Lower lobe of right lung (tissue), 2 donors: ENCODE measurements at regions not wholly inside any gene's neighbourhood (a gene's known extent, or its start where the extent isn't known, plus 50 kb on each side); places are given as distances from the start of the nearest gene placed in this dataset.

ENCODE experiments used
- ATAC-seq, 2 donors: fragments of 200-7000 bp; cut with Tn5 transposase; one replicate each; pipeline ENCODE4 v1.9.1; 2020 to 2022; ENCODE audit warnings: mild to moderate bottlenecking in 2 of 2, moderate library complexity in 2 of 2
- DNase-seq: peaks from one replicate; pipeline ENCODE4 v3.0.0-alpha.2; 2020
- H3K27ac ChIP-seq: fragments of 200-600 bp; one replicate; pipeline ENCODE4 v1.8.0; 2022
- H3K27me3 ChIP-seq: fragments of 200-600 bp; one replicate; pipeline ENCODE4 v1.8.0; 2022; ENCODE audit warnings: low read depth
- H3K36me3 ChIP-seq: fragments of 200-600 bp; one replicate; pipeline ENCODE4 v1.8.0; 2022; ENCODE audit warnings: mild to moderate bottlenecking
- H3K4me1 ChIP-seq: fragments of 200-600 bp; one replicate; pipeline ENCODE4 v1.8.0; 2022
- H3K4me3 ChIP-seq: fragments of 200-600 bp; one replicate; pipeline ENCODE4 v1.8.0; 2022; ENCODE audit warnings: mild to moderate bottlenecking
- H3K9me3 ChIP-seq: fragments of 200-600 bp; one replicate; pipeline ENCODE4 v1.8.0; 2022
- CTCF ChIP-seq: fragments of 200-600 bp; IDR thresholded peaks from one replicate; pipeline ENCODE4 v1.8.0; 2022; ENCODE audit warnings: antibody characterized with exemption, mild to moderate bottlenecking
- intact Hi-C: fragments of 100-400 bp; cut with DNase I; formaldehyde crosslinking; loops from one replicate; pipeline ENCODE4 v1.11.0; 2022
- donor health status: DM: no; HTN: yes; CAD: no; lungs with severe emphysema.

- no peak for TF ChIP-seq CTCF
- ATAC-seq = no peak
- Histone ChIP-seq H3K4me1 (no peaks in the 10 kb centered on the region), H3K27me3 (no peaks in the 10 kb centered on the region), H3K9me3 (no peaks in the 10 kb centered on the region), H3K36me3 (no peaks in the 10 kb centered on the region), H3K4me3 (no peak overlapping the region), H3K27ac (no peak overlapping the region)
- DNase-seq = no peak
- intact Hi-C loops = no loop called here
These were observed 516.0 kb upstream of the ROBO1 start for GRCh38 chr3:80283783-80284182.

- ATAC-seq (no peak), DNase-seq (no peak)
- H3K4me1 ChIP-seq = no peaks in the 10 kb centered on the region
- no peaks in the 10 kb centered on the region for H3K36me3 ChIP-seq
- no peaks in the 10 kb centered on the region for H3K9me3 ChIP-seq
- no peak overlapping the region for H3K27ac ChIP-seq
- intact Hi-C loops = no loop called here
- no peaks in the 10 kb centered on the region for H3K27me3 ChIP-seq
- no peak for TF ChIP-seq CTCF
- no peak overlapping the region for H3K4me3 ChIP-seq
These were observed 510.3 kb upstream of the ROBO1 start for GRCh38 chr3:80278056-80278455.

- DNase-seq (no peak), ATAC-seq (no peak)
- Histone ChIP-seq H3K36me3 (no peaks in the 10 kb centered on the region), H3K9me3 (no peaks in the 10 kb centered on the region), H3K27me3 (no peaks in the 10 kb centered on the region), H3K4me3 (no peak overlapping the region), H3K27ac (no peak overlapping the region), H3K4me1 (no peaks in the 10 kb centered on the region)
- no peak for TF ChIP-seq CTCF
- intact Hi-C loops = no loop called here
These were observed 507.3 kb upstream of the ROBO1 start for GRCh38 chr3:80275120-80275519.

GRCh38 chr3:80263260-80263659 is 495.5 kb upstream of the ROBO1 start:
- TF ChIP-seq CTCF = no peak
- no peak for DNase-seq
- H3K4me3 ChIP-seq = no peak overlapping the region
- ATAC-seq = no peak
- no peaks in the 10 kb centered on the region for H3K27me3 ChIP-seq
- no peak overlapping the region for H3K27ac ChIP-seq
- H3K36me3 ChIP-seq = no peaks in the 10 kb centered on the region
- H3K9me3 ChIP-seq = no peaks in the 10 kb centered on the region
- intact Hi-C loops = no loop called here
- no peaks in the 10 kb centered on the region for H3K4me1 ChIP-seq

GRCh38 chr3:80261082-80261481 is 493.3 kb upstream of the ROBO1 start:
- intact Hi-C loops = no loop called here
- TF ChIP-seq CTCF = no peak
- DNase-seq (no peak), ATAC-seq (no peak)
- H3K4me1 ChIP-seq = no peaks in the 10 kb centered on the region
- no peaks in the 10 kb centered on the region for H3K9me3 ChIP-seq
- no peak overlapping the region for H3K4me3 ChIP-seq
- H3K27me3 ChIP-seq = no peaks in the 10 kb centered on the region
- H3K27ac ChIP-seq = no peak overlapping the region
- no peaks in the 10 kb centered on the region for H3K36me3 ChIP-seq

- Histone ChIP-seq H3K27ac (no peak overlapping the region), H3K36me3 (no peaks in the 10 kb centered on the region), H3K9me3 (no peaks in the 10 kb centered on the region), H3K4me1 (no peaks in the 10 kb centered on the region), H3K4me3 (no peak overlapping the region), H3K27me3 (no peaks in the 10 kb centered on the region)
- intact Hi-C loops = no loop called here
- DNase-seq (no peak), ATAC-seq (no peak)
- no peak for TF ChIP-seq CTCF
These were observed 491.9 kb upstream of the ROBO1 start for GRCh38 chr3:80259736-80260135.
